ENCODE measurements at regions not wholly inside any gene's neighbourhood (a gene's known extent, or its start where the extent isn't known, plus 50 kb on each side); places are given as distances from the start of the nearest gene placed in this dataset.

GRCh38 chr9:108600896-108601295 lies 254.9 kb downstream of the ACTL7B start:
- DNase-seq: no peak

DNA sequence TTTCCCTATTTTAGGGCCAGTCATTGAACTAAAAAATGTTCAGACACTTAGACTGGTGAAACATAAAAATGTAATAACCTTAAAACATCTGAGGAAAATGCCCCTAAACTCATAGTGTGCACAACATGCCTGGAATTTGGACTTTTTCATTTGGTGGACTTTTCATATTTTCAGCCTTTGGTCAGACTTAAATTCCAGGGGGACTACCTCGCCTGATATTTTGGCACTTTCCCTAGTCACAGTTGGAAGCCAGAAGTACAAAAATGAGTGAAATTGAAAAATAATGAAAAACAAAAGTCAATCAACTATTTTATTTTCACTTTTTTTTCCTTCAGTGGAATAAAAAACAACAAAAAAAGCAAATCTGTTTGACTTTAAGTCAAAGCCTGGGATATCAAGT lies 256.2 kb downstream of the ACTL7B start:
- DNase-seq: no peak

DNA sequence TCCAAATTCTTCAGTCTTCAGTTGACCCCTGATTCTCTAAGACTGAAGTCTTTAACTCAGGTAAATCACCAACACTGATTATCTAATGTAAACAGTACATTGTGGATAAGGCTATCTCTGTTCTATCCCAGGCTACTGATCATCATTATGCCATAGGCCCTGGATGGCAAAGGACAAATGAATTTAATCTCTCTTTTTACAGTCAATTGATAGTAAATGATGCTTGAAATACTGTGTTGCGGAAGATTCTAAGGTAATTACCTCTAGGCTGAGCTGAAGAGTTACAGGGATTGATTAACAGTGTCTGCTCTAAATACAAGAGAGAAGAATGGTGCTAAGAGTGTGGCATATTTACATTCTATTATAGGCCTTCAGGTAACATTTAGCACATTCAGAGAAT lies 264.7 kb downstream of the ACTL7B start:
- DNase-seq: no peak

DNA sequence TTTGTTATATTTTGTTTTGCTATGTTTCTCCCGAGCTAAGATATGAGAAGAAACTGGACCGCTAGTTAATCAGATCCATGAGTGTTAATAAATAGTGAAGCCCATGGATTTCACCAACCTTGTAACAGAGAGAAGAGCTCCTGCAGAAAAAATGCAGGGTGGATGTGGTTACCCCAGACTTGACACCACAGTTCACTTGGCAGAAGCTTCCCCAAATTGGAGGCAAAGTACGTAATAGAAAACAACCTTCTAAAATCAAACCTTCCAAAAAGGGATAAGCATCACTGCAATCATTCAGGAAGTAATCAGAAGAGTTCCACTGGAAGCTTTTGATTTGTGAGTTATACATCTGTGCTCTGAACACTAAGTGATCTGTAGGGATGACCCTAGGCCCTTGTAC lies 267.5 kb downstream of the ACTL7B start:
- DNase-seq: no peak

- DNase-seq: no peak
Observed at GRCh38 chr9:108586471-108587139, 269.2 kb downstream of the ACTL7B start.

DNA sequence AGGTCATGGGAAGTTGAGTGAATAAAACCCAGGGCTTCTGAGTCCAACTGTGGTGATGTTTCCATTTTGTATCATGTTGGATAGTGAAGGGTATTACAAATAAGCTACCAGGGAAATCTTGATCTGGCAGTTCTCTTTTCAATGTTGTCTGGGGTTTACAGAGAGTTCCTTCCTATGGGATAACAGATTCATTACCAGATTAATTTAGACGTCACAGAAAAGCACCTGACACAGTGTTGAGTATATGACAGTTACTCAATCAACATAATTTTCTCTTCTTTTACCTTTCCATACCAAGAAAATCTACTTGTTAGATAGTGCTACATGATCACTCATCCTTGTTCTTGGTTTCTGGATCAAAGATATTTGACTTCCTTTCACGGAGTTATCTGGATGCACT lies 270.9 kb downstream of the ACTL7B start:
- no peak for DNase-seq

DNA sequence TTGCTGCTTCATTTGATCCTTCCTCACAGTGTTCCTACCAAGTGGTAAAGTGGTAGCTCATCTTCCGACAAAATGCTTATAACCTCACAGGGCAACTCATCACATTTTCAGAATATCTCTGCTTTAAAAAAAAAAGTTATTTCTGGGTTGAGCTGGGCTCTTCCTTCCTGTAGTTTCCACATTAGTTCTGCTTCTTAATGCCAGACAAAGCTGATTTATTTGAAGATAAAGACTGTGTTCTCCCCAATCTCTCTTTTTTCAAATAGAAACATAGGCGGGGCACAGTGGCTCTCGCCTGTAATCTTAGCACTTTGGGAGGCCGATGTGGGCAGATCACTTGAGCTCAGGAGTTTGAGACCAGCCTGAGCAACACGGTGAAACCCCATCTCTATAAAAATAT lies 273.1 kb downstream of the ACTL7B start:
- no peak for DNase-seq

DNA sequence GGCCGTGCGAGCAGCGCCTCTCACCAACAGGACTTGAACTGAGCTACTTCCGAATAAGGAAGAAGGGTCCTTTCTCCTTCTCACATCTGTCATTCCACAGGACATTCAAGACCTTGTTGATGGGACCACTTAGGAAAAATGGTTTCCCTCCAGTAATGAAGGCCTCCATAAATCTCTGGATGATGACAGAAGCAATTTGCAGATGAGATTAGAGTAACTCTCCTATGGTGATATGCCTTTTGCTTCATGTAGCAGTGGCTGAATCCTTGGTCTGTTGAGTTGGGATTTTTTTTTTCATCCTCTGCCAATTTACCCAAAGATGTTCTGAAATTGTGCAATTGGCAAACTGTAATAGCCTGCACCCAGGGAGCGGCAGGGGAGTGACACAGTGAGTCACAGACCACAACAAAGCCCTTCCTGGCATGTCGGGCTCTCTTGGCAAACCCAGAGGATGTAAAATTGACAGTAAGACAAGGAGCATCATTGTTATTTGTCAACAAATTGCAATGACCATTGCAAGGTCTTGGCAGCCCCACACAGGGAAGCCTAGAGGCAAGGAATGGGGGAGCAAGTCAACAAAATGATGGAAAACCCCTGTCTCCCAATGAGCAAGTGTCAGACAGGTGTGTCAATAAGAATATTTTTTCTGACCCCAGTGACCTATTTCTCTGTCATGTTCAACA lies 275.9 kb downstream of the ACTL7B start:
- DNase-seq: no peak

DNA sequence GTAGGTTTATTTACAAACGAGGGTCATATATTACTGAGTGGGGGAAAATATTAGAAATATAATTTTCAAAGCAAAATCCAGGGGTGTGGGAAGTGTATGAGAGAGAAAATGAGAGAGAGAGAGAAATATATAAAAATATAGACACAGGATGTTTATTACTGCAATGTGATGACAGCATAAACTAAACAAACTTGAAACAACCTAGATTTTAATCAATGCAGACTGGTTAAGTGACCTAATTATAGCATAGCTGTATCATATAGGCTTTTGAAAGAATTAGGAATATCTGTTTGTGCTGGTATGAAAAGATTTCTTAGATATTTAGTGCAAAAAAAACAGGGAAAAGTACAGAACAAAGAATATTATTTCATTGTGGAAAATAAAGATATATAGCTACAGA lies 280.5 kb downstream of the ACTL7B start:
- no peak for DNase-seq

- no peak for DNase-seq
Observed at GRCh38 chr9:108569624-108570023, 286.2 kb downstream of the ACTL7B start.

DNA sequence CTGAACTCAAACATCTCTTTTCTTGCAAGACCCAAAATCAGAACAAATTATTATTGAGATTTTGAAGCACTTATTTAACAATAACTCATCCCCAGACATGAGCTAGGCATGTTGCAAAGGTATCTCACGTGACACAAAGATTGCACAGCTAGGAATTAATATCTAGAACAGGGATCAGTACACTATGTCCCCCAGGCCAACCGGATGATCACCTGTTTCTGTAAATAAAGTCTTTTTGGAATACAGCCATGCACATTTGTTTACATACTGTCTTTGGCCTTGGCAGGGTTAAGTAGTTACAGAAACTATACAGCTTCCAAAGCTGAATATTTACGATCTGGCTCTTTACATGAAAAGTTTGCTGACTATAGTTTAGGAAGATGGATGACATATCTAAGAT lies 287.7 kb downstream of the ACTL7B start:
- DNase-seq: no peak

- no peak for DNase-seq
Observed at GRCh38 chr9:108567571-108567970, 288.2 kb downstream of the ACTL7B start.

DNA sequence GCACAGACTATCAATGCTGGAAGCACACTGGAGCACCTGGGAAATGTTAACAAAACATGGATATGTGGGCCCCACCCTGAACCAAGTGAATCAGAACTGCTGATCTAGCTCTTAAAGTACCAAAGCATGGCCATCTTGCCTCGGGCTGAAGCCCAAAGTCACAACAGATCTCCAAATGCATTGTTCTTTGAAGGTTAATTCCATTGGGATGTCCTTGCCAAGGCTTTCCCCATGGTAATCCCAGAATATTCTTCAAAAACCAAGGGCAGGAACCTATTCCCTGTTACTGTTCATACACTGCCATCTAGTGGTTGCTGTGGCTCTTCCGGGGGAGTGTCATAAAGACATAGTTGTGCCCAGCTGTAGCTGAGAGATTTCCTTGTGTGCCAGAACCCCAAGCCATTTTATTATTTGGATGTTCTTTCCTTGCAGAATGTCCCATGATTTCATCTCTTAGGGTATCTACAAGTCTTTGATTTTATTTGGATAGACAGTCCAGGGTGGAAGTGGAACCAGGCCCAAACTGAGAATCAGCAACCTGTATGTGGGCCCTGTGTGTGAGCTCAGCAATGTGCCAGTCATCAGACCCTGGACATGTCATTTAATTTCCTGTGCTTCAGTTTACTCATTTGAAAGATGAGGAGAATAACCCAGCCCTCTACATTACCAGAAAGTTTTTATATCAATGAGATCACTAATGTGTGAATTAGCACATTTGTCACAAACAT lies 290.0 kb downstream of the ACTL7B start:
- peak; percentile 25 for DNase-seq

GRCh38 chr9:108562176-108562575 lies 293.6 kb downstream of the ACTL7B start:
- DNase-seq: no peak

DNA sequence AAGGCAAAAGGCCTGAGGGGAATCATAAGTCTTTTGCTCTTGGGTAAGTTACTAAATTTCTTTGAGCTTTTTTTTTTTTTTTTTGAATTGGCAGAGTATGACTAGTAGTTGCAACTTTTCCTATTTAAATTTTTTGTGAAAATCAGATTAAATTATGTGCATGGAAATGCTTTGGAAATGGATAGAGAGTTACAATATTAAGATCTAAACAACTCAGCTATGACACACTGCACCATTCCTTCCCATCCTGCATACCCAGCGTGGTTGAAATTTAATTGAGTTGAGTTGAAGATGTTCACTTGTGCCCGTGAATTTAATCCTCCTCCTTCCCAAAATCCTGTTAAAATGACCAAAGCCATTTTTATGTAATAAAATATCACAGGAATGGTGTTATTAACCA lies 296.4 kb downstream of the ACTL7B start:
- DNase-seq: no peak

- no peak for DNase-seq
Observed at GRCh38 chr9:108554831-108555230, 301.0 kb downstream of the ACTL7B start.

- no peak for DNase-seq
Observed at GRCh38 chr9:108553111-108553635, 302.6 kb downstream of the ACTL7B start.

DNA sequence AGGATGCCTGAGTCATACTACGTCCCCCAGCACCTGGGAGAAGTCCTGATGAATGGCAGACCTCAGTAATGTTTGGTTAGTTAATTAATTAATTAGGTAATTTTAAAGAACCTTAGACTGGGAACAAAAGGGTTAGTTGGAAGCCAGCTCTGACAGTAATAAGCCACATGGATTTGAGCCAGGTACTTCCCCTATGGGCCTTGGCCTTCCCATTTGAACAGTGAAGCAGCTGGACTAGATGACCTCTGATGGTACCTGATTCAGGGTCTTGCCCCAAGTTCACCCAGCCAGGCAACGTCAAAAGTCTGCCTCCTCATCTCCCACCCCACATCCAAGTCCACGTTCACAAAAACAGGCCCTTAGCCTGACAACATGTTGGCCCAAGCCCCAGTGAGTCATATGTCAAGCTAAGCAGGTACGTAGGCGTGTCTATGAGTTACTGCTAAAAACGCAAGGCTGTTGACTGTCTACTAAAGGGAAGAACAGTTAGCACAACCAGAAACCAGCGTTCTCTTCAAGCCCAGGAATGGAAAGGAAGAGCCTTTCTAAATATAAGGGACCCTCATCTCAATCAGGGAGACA lies 303.2 kb downstream of the ACTL7B start:
- DNase-seq: no peak

DNA sequence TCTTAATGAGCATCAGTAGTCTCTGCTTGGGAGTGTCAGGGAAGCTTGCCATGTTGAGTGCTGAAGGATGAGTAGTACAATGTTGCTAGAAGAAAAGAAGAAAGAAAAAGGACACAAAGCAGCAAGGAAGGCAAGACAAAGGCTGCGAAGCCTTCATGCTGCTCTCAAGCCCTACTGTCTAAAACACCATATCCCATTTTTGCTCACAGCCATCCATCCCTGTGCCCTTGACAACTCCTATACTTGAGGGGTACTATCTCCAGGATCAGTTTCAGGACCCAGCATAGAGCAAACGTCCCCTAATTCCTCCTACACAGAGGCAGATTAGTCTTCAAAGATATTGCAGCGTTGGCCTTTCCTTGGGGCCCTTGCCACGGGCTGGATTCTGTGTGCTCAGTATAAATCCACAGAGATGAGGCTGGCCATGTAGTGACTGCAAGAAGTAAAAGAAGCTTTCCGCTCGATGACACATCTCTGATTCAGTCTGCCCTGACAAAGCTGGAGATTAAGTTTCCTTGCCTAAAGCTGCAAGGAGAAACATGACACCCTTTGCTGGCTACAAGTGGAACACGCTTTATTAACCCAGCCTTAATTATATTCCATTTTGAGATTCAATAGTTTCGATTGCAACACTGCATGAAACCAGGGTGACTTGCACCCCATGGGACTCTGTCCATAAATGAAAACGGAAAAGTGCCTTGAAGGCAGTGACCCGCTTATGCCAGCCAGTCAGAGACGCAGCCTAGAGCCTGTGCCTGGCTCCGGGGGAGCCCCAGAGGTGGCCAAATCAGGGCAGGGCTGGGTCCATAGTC lies 304.6 kb downstream of the ACTL7B start:
- no peak for DNase-seq

DNA sequence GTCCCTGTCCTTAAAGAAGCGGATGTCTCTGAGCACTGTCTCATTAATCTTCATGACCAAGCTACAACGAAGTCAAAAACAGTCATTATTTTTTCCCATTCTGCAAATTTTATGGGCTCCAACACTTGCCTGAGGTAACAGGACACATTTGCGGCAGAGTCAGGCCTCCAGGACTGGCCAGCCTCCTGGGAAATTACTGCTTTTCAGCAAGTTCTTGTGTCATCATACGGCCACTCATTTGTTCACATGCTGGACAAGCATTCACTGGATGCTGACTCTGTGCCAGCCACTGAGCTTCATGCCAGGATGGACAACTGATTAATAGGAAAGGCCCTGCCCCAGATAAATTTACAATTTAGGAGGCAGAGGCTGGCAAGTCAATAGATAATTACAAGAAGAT lies 305.7 kb downstream of the ACTL7B start:
- no peak for DNase-seq

DNA sequence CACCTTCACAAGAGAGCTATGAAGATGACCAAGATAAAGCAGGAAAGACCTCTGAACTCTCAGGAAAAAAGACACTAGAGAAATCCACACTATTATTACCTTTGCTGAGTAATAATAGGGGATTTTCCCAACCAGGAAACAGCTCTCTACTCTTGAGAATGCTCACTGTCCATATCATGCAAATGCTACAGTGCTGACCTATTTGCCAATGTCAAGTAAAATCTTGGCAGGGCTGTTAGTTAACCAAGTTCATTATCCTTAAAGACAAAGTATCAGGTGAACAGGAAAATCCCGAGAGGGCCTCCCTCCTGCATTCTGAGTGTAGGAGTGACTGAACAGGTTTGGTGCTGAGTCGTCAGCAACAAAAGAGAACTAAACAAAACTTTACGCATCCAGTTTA lies 306.6 kb downstream of the ACTL7B start:
- DNase-seq: no peak

DNA sequence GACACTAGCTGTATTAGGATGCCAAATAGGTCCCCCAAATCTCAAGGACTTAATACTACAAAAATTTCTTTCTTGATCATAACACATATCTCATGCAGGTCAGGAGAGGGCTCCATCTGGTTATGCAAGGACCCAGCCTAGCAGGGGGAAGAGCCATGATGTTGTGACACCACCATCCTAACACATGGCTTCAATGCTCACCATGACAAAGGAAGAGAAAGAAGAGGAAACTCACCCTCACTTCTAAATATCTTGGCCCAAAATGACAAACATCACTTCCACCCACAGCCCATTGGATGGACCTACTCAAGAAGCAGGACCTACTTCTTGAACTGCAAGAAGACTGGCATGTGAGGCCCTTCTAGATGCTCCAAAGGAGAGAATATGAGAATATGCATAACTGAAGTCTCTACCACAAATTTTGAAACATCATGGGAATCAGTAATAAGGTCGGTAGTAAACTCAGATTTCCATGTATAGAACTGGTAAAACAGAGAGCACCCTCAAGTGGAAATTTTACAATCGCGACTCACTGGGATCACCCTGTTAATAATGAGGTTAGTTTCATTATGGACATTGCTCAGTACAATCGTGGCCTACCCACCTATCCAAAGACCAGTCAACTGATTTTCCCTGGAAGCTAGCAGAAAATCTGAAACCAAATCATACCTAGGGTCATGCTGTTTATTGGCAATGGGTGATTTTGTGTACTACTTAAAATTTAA lies 308.2 kb downstream of the ACTL7B start:
- no peak for DNase-seq
